K562 (cell line): ENCODE measurements at regions not wholly inside any gene's neighbourhood (a gene's known extent, or its start where the extent isn't known, plus 50 kb on each side); places are given as distances from the start of the nearest gene placed in this dataset.

Experiments used
- ATAC-seq: fragments of 200-7000 bp; cut with Tn5 transposase; 3 replicates; pipeline ENCODE4 v1.9.1; 2020; ENCODE audit warnings: moderate library complexity
- BruUV-seq: library from RNA; stranded (reverse); fragments of 400-500 nt; replicated peaks from 2 replicates; lab custom pipeline; 2021; lab: Mats Ljungman, UMichigan
- CTCF ChIA-PET: fragments of 300-600 bp; formaldehyde crosslinking; extraction: SDS; loops from one replicate; lab custom pipeline; 2021; ENCODE audit warnings: low intra/inter-chr PET ratio; lab: Yijun Ruan, JAX
- POLR2A ChIA-PET: fragments of 300-600, 350-650 bp; sonication (Branson Sonifier 250); formaldehyde crosslinking; extraction: SDS; loops from one replicate; lab custom pipeline; 2021; ENCODE audit warnings: antibody characterized with exemption, inconsistent platforms; lab: Yijun Ruan, JAX
- DNase-seq, 4 experiments: peaks; one replicate each; pipeline versions ENCODE4 v3.0.0 to v3.0.0-alpha.2; 2011 to 2018; ENCODE audit warnings: low spot score in 3 of 4, mixed read lengths in 3 of 4; ENCODE audit errors: extremely low read depth in 1 of 4
- FAIRE-seq: peaks from 2 replicates; lab custom pipeline; 2011; peaks lifted over from hg19 to GRCh38; lab: Jason Lieb, UNC
- H2AFZ ChIP-seq: 2 replicates; pipeline ENCODE4 v1.6.0; 2011; ENCODE audit warnings: low read depth, low read length, control low read depth, inconsistent platforms
- H3K27ac ChIP-seq: fragments of 200-600 bp; 3 replicates; pipeline ENCODE4 v1.8.0; 2011; ENCODE audit warnings: low read depth, mild to moderate bottlenecking, control low read depth, inconsistent platforms, low read length, moderate library complexity, mixed read lengths; ENCODE audit errors: extremely low read depth
- H3K27me3 ChIP-seq, 2 experiments: fragments of 300-600 bp in 1 of 2; 2 replicates in 1 of 2; 3 replicates in 1 of 2; pipeline versions ENCODE4 v1.6.0 to v1.8.0; 2011; ENCODE audit warnings: inconsistent platforms in 2 of 2, low read length in 2 of 2, mild to moderate bottlenecking in 1 of 2, mixed read lengths in 1 of 2, moderate library complexity in 1 of 2; ENCODE audit not compliant: control insufficient read depth in 2 of 2, insufficient read depth in 2 of 2
- H3K36me3 ChIP-seq: fragments of 300-600 bp; 3 replicates; pipeline ENCODE4 v1.8.0; 2011; ENCODE audit warnings: mild to moderate bottlenecking, low read length, inconsistent platforms; ENCODE audit not compliant: control insufficient read depth, insufficient read depth
- H3K4me1 ChIP-seq, 2 experiments: fragments of 200-600 bp in 1 of 2; replicated peaks in 1 of 2; 2 replicates in 1 of 2; 3 replicates in 1 of 2; pipeline versions ENCODE4 v1.5.1 to v1.8.0; 2011; ENCODE audit warnings: inconsistent platforms in 2 of 2, low read length in 2 of 2, mild to moderate bottlenecking in 1 of 2, mixed read lengths in 1 of 2, moderate library complexity in 1 of 2; ENCODE audit not compliant: control insufficient read depth in 2 of 2, insufficient read depth in 2 of 2
- H3K4me2 ChIP-seq: 2 replicates; pipeline ENCODE4 v1.6.1; 2011; ENCODE audit warnings: low read length, control low read depth, inconsistent platforms, mixed read lengths; ENCODE audit not compliant: insufficient read depth
- H3K4me3 ChIP-seq: fragments of 200-600 bp; sonication (generic), shearing (Covaris generic); 2 replicates; pipeline ENCODE4 v1.5.1; 2016; ENCODE audit warnings: control low read depth, inconsistent platforms
- H3K79me2 ChIP-seq: fragments of 200-600 bp; 3 replicates; pipeline ENCODE4 v1.8.0; 2011; ENCODE audit warnings: low read length, inconsistent platforms; ENCODE audit not compliant: control insufficient read depth, insufficient read depth
- H3K9ac ChIP-seq, 2 experiments: 2 replicates each; pipeline versions ENCODE4 v1.6.0 to v1.6.1; 2011; ENCODE audit warnings: low read depth in 2 of 2, low read length in 2 of 2, control low read depth in 1 of 2, inconsistent platforms in 1 of 2, mild to moderate bottlenecking in 1 of 2, mixed read lengths in 1 of 2; ENCODE audit not compliant: insufficient read depth in 1 of 2
- H3K9me1 ChIP-seq: one replicate; pipeline ENCODE4 v1.6.0; 2011; ENCODE audit warnings: inconsistent platforms, mild to moderate bottlenecking, low read length, moderate library complexity; ENCODE audit not compliant: control insufficient read depth, insufficient read depth
- H3K9me3 ChIP-seq: replicated peaks from 2 replicates; pipeline ENCODE4 v1.5.1; 2011; ENCODE audit warnings: low read depth, low read length, inconsistent platforms; ENCODE audit not compliant: control insufficient read depth, insufficient read depth
- H4K20me1 ChIP-seq: replicated peaks from 2 replicates; pipeline ENCODE4 v1.6.1; 2011; ENCODE audit warnings: low read length, inconsistent platforms, mixed read lengths; ENCODE audit not compliant: control insufficient read depth, insufficient read depth
- HNRNPH1 ChIP-seq: fragments of 200-400 bp; formaldehyde crosslinking; optimal IDR thresholded peaks from 2 replicates; pipeline ENCODE3; 2017; ENCODE audit warnings: low read depth, mild to moderate bottlenecking, low read length, moderate library complexity
- NR4A1 ChIP-seq, 2 experiments: fragments of 250-450 bp in 1 of 2; fragments of 450-650 bp in 1 of 2; sonication (Bioruptor Pico) in 1 of 2; IDR thresholded peaks; 2 replicates each; pipeline versions ENCODE4 v1.4.0 to v1.6.1; 2016 to 2020; ENCODE audit warnings: mild to moderate bottlenecking in 2 of 2, missing compliant biosample characterization in 1 of 2, missing genetic modification characterization in 1 of 2, moderate library complexity in 1 of 2
- PHTF2 ChIP-seq: fragments of 250-450 bp; sonication (Bioruptor Pico); IDR thresholded peaks from 2 replicates; pipeline ENCODE4 v1.5.0; 2021; ENCODE audit warnings: mild to moderate bottlenecking
- RFX5 ChIP-seq: IDR thresholded peaks from 2 replicates; pipeline ENCODE4 v1.6.1; 2011; ENCODE audit warnings: low read depth, mild to moderate bottlenecking, improper control_type of control experiment, low read length
- SIN3A ChIP-seq, 2 experiments: fragments of 150-350 bp in 1 of 2; IDR thresholded peaks; 2 replicates each; pipeline ENCODE4 v1.6.1; 2011 to 2016; ENCODE audit warnings: borderline replicate concordance in 2 of 2, low read depth in 2 of 2, low read length in 2 of 2, mild to moderate bottlenecking in 2 of 2, moderate library complexity in 2 of 2; ENCODE audit not compliant: control insufficient read depth in 1 of 2
- SIX5 ChIP-seq, 2 experiments: IDR thresholded peaks; 2 replicates each; pipeline ENCODE4 v1.6.1; 2011; ENCODE audit warnings: low read length in 2 of 2, borderline replicate concordance in 1 of 2, low read depth in 1 of 2, mild to moderate bottlenecking in 1 of 2, moderate library complexity in 1 of 2; ENCODE audit not compliant: insufficient read depth in 1 of 2
- ZNF263 ChIP-seq: sonication (generic); formaldehyde crosslinking; IDR thresholded peaks from 2 replicates; pipeline ENCODE4 v1.8.0; 2022; ENCODE audit warnings: mild to moderate bottlenecking, missing genetic modification reagents, borderline replicate concordance
- in situ Hi-C: fragments of 300-500 bp; cut with MboI; formaldehyde crosslinking; loops from 4 replicates; pipeline ENCODE4 v1.15.0; 2018; ENCODE audit warnings: inconsistent platforms, mixed read lengths
- intact Hi-C: fragments of 100-400 bp; cut with micrococcal nuclease; formaldehyde crosslinking; loops from 2 replicates; pipeline ENCODE4 v1.14.2; 2022
- TF ChIP-seq, protein P1 (sequence below): fragments of 450-650 bp; IDR thresholded peaks from 2 replicates; pipeline ENCODE4 v1.6.1; 2016
- TF ChIP-seq, protein P2 (sequence below), 2 experiments: fragments of 450-650 bp; IDR thresholded peaks; 2 replicates each; pipeline ENCODE4 v1.6.1; 2016; ENCODE audit warnings: mild to moderate bottlenecking in 2 of 2, borderline replicate concordance in 1 of 2, low read depth in 1 of 2, moderate library complexity in 1 of 2
- TF ChIP-seq, protein P3 (sequence below): sonication (generic); formaldehyde crosslinking; IDR thresholded peaks from 2 replicates; pipeline ENCODE4 v1.8.1; 2022; ENCODE audit warnings: missing genetic modification reagents

DNA sequence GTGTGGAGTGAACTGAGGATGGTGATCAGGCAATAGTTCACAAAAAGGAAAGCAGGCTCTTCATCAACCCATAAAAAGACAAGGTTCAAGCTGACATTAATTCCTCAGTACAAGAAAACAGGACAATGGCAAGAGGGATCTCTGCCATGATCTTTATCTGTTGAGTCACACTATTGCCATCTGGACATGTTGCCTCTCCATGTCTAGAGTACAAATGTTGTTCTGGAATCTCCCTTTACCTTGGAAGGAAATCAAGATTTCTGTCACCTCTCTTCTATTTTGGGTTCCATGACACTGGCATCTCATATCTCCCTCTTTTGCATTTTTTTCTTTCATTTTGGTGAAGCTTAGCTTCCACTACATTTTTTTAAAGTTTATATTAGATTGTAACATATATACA is 329.1 kb downstream of the USP25 start:
- no peak overlapping the region for H2AFZ ChIP-seq
- no peaks in the 10 kb centered on the region for H3K4me1 ChIP-seq
- no peak overlapping the region for H3K9ac ChIP-seq
- no peaks in the 10 kb centered on the region for H3K36me3 ChIP-seq
- H3K27ac ChIP-seq: no peak overlapping the region
- DNase-seq: no peak
- POLR2A ChIA-PET: interaction anchor here (0.7 kb wide), 1 partner anchor 14 kb away, joined by 4 read pairs; no protein-coding TSS in a partner anchor
- CTCF ChIA-PET: no interaction called here
- no peaks in the 10 kb centered on the region for H3K9me3 ChIP-seq
- H3K9me1 ChIP-seq: no peaks in the 10 kb centered on the region
- no peaks in the 10 kb centered on the region for H4K20me1 ChIP-seq
- intact Hi-C loops (no loop called here), in situ Hi-C loops (no loop called here)
- H3K27me3 ChIP-seq: no peaks in the 10 kb centered on the region
- no TSS peak for BruUV-seq
- no peak overlapping the region for H3K4me3 ChIP-seq
- H3K79me2 ChIP-seq: no peaks in the 10 kb centered on the region
- no peak for FAIRE-seq
- no peak for ATAC-seq
- no peak overlapping the region for H3K4me2 ChIP-seq
- no peak for TF ChIP-seq RFX5
- TF ChIP-seq HNRNPH1: no peak
- no peak for TF ChIP-seq NR4A1 (CRISPR knock-in tag; IDR thresholded peaks at IDR 0.05)
- no peak for TF ChIP-seq NR4A1 (tag; IDR thresholded peaks at IDR 0.05)
- TF ChIP-seq, protein P1, sequence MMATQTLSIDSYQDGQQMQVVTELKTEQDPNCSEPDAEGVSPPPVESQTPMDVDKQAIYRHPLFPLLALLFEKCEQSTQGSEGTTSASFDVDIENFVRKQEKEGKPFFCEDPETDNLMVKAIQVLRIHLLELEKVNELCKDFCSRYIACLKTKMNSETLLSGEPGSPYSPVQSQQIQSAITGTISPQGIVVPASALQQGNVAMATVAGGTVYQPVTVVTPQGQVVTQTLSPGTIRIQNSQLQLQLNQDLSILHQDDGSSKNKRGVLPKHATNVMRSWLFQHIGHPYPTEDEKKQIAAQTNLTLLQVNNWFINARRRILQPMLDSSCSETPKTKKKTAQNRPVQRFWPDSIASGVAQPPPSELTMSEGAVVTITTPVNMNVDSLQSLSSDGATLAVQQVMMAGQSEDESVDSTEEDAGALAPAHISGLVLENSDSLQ: no peak
- TF ChIP-seq, protein P2, sequence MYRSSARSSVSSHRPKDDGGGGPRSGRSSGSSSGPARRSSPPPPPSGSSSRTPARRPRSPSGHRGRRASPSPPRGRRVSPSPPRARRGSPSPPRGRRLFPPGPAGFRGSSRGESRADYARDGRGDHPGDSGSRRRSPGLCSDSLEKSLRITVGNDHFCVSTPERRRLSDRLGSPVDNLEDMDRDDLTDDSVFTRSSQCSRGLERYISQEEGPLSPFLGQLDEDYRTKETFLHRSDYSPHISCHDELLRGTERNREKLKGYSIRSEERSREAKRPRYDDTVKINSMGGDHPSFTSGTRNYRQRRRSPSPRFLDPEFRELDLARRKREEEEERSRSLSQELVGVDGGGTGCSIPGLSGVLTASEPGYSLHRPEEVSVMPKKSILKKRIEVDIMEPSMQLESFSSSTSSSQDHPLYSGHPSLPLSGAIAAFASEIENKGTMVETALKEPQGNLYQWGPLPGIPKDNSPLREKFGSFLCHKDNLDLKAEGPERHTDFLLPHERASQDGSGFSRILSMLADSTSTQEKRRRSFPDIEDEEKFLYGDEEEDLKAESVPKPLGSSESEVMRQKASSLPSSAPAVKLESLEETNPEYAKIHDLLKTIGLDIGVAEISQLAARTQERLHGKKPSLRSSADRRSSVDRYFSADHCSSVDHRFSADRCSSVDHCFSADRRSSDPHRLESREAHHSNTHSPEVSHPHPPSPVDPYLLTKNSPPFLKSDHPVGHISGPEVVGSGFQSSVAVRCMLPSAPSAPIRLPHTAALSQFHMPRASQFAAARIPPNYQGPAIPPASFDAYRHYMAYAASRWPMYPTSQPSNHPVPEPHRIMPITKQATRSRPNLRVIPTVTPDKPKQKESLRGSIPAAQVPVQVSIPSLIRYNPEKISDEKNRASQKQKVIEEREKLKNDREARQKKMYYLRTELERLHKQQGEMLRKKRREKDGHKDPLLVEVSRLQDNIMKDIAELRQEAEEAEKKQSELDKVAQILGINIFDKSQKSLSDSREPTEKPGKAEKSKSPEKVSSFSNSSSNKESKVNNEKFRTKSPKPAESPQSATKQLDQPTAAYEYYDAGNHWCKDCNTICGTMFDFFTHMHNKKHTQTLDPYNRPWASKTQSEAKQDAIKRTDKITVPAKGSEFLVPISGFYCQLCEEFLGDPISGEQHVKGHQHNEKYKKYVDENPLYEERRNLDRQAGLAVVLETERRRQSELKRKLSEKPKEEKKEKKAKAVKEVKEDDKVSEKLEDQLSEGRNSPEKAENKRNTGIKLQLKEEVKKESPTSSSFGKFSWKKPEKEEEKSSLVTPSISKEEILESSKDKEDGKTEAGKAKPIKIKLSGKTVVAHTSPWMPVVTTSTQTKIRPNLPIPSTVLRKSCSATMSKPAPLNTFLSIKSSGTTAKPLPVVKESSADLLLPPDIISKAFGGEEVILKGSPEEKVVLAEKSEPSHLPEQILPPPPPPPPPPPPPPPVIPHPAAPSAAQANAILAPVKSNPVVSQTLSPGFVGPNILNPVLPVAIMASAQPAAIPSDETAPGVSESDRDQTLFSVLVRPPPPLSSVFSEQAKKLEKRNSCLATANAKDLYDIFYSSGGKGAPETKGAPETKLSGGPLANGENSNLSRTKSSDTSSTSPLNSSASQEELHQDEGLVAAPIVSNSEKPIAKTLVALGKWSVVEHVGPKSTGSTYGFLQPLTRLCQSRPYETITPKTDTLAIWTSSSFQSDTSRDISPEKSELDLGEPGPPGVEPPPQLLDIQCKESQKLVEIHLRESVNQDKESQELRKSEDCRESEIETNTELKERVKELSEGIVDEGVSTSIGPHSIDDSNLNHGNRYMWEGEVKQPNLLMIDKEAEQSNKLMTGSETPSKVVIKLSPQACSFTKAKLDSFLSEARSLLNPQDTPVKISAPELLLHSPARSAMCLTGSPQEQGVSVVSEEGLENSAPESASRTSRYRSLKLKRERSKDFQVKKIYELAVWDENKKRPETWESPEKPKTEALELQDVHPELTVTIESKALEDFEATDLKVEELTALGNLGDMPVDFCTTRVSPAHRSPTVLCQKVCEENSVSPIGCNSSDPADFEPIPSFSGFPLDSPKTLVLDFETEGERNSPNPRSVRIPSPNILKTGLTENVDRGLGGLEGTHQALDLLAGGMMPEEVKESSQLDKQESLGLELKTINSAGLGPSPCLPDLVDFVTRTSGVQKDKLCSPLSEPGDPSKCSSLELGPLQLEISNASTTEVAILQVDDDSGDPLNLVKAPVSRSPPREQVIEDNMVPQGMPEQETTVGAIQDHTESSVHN (IDR thresholded peaks at IDR 0.05; ENCODE audit: borderline replicate concordance in 1 of 2, low read depth in 1 of 2): no peak
- no peak for TF ChIP-seq PHTF2 (CRISPR knock-in tag)
- TF ChIP-seq, protein P3, sequence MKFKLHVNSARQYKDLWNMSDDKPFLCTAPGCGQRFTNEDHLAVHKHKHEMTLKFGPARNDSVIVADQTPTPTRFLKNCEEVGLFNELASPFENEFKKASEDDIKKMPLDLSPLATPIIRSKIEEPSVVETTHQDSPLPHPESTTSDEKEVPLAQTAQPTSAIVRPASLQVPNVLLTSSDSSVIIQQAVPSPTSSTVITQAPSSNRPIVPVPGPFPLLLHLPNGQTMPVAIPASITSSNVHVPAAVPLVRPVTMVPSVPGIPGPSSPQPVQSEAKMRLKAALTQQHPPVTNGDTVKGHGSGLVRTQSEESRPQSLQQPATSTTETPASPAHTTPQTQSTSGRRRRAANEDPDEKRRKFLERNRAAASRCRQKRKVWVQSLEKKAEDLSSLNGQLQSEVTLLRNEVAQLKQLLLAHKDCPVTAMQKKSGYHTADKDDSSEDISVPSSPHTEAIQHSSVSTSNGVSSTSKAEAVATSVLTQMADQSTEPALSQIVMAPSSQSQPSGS (CRISPR knock-in tag): no peak
- TF ChIP-seq SIN3A (IDR thresholded peaks at IDR 0.05; ENCODE audit: borderline replicate concordance in 2 of 2, control insufficient read depth in 1 of 2, low read depth in 2 of 2, low read length in 2 of 2): no peak
- no peak for TF ChIP-seq SIX5 (IDR thresholded peaks at IDR 0.05; ENCODE audit: borderline replicate concordance in 1 of 2, insufficient read depth in 1 of 2, low read depth in 1 of 2, low read length in 2 of 2)
- no peak for TF ChIP-seq ZNF263 (CRISPR knock-in tag)
